ENCODE measurements at regions not wholly inside any gene's neighbourhood (a gene's known extent, or its start where the extent isn't known, plus 50 kb on each side); places are given as distances from the start of the nearest gene placed in this dataset.

DNA sequence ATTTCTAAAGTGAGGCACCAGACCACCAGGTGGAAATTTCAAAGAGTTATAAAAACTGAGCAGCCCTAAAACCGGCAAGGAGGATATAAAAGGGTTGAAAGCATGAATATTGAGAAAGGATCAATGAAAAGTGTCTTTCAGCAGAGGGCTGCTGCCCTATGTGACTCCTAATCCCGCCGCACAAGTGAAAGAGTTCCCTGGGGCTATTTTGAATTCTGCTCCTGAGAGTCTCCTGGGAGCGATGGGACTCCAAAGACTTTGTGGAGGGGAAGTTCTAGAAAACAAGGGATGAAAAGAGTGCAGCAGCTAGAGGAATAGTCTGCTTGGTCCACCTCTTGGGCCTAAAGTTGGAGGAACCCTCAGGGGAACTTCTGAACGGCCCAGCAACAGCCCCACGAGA lies 205.2 kb downstream of the SP3 start:
- in situ Hi-C loops (cut with HindIII; ENCODE audit: low pct_unique_long_range_greater_than_20kb, low sequenced_read_pairs): no loop called here
- no peak for DNase-seq (ENCODE audit: low read depth, low spot score)

DNA sequence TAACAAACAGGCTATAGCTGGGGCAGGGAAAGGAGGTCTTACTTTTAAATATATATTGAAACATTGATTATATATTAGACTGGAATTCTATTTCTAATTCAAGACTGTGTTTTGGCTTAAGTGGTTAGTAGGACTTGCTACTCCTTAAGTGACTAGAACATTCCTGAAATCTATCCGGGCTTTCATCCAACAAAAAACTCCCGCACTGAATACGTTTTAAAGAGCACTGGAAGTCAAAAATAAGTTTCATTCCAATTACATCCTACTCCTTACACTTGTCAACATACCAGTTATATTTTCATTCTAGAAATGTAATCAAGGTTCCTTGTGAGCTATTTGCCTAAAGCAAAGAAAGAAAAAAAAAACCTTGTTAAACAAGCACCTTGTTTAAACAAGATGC lies 204.6 kb downstream of the SP3 start:
- no peak for DNase-seq (ENCODE audit: low read depth, low spot score)
- in situ Hi-C loops (cut with HindIII; ENCODE audit: low pct_unique_long_range_greater_than_20kb, low sequenced_read_pairs): no loop called here

DNA sequence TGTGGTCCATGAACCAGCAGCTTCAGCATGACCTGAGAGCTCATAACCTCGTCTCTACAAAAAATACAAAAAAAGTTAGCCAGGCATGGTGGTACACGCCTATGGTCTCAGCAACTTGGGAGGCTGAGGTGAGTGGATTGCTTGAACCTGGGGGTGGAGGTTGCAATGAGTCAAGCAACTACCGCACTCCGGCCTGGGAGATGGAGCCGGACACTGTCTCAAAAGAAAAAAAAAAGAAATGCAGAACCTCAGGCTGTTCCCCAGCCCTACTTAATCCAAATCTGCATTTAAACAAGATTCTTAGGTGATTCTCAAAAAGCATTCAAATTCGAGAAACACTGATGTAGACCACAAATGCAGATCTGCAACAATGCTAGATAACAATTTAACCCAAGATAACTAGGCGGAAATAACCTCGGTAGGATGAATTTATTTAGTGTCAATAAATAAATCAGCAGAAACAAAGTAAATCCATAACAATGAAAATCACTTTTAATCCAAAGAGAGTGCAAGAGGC lies 203.5 kb downstream of the SP3 start:
- DNase-seq (ENCODE audit: low read depth, low spot score): no peak
- in situ Hi-C loops (cut with HindIII; ENCODE audit: low pct_unique_long_range_greater_than_20kb, low sequenced_read_pairs): no loop called here

DNA sequence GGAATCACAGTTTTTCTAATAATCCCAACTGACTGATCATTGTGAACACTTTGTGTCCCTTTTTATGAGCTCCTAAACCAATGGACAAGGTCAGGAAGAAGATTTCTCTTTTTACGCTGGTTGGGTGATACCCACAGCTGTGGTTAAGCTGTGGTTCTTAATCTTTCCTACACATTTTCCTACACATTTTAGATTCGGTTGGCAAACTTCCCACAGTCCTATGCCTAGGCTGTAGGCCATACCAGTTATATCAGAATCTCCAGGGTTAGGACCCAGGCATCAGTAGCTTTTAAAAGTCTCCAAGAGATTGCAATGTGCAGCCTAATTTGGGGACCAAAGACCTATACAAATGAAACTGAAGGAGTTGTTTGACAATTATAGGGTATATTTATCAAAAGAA lies 203.0 kb downstream of the SP3 start:
- in situ Hi-C loops (cut with HindIII; ENCODE audit: low pct_unique_long_range_greater_than_20kb, low sequenced_read_pairs): no loop called here

DNA sequence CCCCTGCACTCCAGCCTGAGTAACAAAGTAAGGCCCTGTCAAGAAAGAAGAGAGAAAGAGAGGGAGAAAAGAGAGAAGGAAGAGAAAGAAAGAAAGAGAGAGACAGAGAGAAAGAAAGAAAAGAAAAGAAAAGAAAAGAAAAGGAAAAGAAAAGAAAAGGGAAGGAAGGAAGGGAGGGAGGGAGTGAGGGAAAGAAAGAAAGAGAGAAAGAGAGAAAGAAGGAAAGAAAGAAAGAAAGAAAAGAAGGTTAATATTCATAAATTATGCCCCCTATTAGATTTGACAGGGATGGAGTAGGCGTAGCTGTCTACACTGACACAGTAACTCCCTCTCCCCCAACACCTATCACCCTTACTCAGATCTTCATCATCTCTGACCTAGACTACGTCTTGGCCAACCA lies 202.3 kb downstream of the SP3 start:
- in situ Hi-C loops (cut with HindIII; ENCODE audit: low pct_unique_long_range_greater_than_20kb, low sequenced_read_pairs): no loop called here
- no peak for DNase-seq (ENCODE audit: low read depth, low spot score)

More for the DNA sequence above, 203.0 kb downstream of the SP3 start:
- no peak for DNase-seq (ENCODE audit: low read depth, low spot score)

DNA sequence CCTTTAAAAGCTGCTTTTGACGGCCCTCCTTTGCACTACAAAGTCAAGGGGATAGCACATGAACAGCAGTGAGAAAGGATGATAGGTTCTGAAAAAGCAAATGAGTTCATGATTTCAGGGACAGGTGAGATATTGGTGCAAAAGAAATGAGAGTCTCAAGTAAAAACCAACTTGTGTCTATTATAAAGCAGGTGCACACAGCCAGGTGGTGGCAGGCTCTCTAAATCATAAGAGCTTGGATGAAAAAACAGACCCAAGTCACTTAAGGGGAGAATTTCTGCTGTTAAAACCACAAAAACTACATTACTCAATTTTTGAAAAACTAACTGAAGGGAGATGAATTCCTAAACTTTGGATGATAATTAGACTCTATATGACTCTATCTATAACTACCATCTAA lies 201.5 kb downstream of the SP3 start:
- DNase-seq (ENCODE audit: low read depth, low spot score): no peak
- in situ Hi-C loops (cut with HindIII; ENCODE audit: low pct_unique_long_range_greater_than_20kb, low sequenced_read_pairs): no loop called here

DNA sequence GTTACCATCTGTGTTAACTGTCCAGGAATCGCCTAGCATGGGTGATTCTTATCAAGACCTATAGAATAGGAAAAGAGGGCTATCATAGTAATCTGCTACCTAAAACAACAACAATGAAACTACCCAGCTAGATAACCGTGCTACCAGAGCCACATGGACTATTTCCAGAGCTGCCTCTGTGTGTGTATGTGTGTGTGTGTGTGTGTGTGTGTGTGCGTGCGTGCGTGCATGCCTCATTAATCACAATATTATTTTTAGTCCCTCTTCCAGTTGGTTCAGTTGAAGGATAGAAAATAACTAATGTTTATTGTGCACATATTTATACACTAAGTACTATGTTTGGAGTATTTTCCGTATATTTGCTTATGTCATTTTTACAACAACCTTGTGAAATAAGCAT lies 201.1 kb downstream of the SP3 start:
- in situ Hi-C loops (cut with HindIII; ENCODE audit: low pct_unique_long_range_greater_than_20kb, low sequenced_read_pairs): no loop called here
- no peak for DNase-seq (ENCODE audit: low read depth, low spot score)

DNA sequence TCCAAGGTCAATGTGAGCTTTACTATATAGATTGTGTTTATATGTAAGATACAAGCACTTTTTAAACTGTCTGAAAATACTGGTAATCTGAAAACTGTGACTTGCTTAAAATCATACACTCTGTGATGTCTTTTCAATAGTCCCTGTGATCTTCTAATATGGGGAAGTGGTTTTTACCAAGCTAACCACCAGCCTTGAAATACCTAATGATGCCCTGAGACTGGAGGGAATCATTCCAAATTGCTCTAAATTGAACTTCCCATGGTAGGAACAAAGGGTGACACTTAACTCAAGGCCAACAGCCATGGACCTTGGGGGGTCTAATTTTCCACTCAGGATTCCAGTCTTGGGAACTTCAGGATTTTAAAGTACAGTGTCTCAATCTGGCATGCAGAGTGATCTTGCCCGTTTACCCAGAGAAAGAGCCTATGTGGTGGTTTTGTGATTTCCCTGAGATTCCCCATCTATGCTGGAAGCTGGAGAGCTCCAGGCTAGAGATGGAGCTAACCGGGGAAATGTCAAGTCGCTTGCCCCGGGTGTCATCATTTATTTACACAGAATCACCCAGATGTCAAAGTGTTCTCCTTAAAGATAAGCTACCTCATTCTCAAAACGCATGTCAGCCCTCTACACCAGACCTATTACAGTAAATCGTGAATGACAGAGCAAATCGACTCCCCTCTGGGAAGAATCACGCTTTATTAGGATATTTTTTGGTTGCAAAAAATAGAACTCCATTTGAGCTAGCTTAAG lies 198.5 kb downstream of the SP3 start:
- in situ Hi-C loops (cut with HindIII; ENCODE audit: low pct_unique_long_range_greater_than_20kb, low sequenced_read_pairs): no loop called here

DNA sequence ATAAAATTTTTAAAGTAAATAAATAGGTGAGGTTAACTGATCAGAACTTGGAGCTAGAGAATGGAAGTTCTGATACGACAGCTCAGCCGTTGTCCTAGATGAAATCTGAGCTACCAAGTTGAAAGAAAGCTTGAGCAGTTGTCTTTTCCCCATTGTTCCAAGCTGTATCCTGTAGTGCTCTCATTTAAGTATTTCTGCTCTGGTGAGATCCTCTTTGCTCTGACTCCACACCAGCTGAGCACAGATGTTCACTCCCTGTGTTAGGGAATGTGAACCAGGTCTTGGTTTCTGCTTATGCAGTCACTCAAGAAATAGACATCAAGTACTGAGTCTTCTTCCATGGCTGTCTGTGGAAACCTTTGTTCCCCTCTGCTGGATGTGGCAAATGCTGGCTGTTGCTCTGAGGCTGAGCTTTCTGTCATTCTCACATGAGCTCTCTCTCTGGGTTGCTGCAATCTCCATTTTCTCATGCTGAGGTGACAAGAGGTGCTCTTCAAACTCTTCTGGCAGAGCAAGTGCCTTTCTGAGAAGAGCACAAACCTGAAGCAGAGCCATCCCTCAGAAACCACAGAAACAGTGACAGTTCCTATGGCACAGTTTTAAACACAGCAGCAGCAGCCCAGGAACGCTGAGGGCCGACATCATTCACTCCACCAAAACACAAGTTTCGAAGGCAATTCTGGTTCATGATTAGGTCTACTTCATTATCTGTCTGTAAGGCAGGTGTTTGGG lies 194.1 kb downstream of the SP3 start:
- in situ Hi-C loops (cut with HindIII; ENCODE audit: low pct_unique_long_range_greater_than_20kb, low sequenced_read_pairs): no loop called here

More for the DNA sequence above, 198.5 kb downstream of the SP3 start:
- no peak for DNase-seq (ENCODE audit: low read depth, low spot score)

DNA sequence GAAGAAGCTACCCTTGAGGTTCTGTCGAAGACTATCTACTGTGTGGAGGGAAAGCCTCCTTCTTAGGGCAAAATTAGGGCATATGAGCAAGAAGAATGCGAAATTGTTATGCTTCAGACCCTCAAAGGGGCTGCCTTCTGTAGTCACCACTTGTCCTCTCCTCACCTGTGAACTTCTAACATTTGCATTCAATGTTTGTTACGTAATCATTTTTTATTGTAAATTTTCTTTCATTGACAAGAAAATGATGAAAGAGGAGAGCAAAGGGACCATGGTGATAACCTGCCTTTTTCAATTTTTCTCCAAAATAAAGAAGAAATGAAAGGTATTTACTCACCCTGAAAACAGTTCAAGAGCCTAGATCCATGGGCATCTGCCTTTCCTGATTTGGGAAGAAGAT lies 193.0 kb downstream of the SP3 start:
- in situ Hi-C loops (cut with HindIII; ENCODE audit: low pct_unique_long_range_greater_than_20kb, low sequenced_read_pairs): no loop called here
- no peak for DNase-seq (ENCODE audit: low read depth, low spot score)

More for the DNA sequence above, 194.1 kb downstream of the SP3 start:
- DNase-seq (ENCODE audit: low read depth, low spot score): no peak

DNA sequence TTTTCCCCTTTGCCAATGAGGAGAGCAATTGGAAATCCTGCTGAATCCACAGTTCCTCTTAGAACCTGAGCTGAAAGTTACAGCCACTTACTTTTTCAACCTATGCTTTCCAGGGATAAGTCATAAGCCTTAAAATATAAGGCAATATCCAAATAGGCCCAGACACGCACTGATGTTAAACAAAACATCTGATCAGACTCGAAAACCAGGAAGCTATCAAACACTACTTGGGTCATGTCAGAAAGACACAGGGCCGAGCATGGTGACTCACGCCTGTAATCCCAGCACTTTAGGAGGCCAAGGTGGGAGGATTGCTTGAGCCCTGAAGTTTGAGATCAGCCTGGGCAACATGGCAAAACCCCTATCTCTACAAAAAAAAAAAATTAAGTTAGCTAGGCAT lies 192.1 kb downstream of the SP3 start:
- in situ Hi-C loops (cut with HindIII; ENCODE audit: low pct_unique_long_range_greater_than_20kb, low sequenced_read_pairs): no loop called here
- no peak for DNase-seq (ENCODE audit: low read depth, low spot score)

DNA sequence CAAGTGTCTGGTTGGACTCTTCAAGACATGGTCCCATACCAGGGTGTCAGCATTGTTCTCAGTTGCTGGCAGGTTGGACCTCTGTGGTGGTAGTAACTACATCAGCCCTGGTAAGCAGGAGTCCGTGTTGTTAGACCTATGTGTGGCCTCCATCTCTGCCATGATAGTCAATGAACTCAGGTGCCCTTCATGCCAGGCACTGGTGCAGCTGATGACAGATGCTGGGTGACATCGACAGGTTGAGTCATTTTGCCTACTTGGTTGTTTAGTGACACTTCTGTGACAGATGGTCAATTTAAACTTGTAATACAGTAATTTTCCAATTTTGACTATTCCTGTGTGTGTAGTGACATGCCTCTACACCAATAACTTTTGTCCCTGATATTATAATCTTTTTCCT lies 189.7 kb downstream of the SP3 start:
- DNase-seq (ENCODE audit: low read depth, low spot score): no peak
- in situ Hi-C loops (cut with HindIII; ENCODE audit: low pct_unique_long_range_greater_than_20kb, low sequenced_read_pairs): no loop called here

DNA sequence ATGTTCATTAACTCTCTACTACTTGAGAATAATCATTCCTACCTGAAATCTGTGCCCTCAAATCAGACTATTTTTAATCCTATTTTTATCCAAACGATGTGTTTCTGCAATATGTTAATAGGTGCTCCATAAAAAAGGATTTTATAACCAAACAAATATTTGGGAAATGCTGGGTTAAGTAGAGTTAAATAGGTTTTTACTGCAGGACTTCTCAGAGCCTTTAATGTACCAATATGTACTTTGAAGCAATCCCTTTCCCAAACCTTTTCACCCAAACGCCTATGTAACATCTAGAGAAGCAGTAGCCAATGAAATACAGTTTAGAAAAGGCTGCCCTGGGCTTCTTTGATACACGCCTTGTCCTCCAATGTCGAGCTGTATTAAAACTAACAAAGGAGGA lies 182.5 kb downstream of the SP3 start:
- no peak for DNase-seq (ENCODE audit: low read depth, low spot score)
- in situ Hi-C loops (cut with HindIII; ENCODE audit: low pct_unique_long_range_greater_than_20kb, low sequenced_read_pairs): no loop called here

DNA sequence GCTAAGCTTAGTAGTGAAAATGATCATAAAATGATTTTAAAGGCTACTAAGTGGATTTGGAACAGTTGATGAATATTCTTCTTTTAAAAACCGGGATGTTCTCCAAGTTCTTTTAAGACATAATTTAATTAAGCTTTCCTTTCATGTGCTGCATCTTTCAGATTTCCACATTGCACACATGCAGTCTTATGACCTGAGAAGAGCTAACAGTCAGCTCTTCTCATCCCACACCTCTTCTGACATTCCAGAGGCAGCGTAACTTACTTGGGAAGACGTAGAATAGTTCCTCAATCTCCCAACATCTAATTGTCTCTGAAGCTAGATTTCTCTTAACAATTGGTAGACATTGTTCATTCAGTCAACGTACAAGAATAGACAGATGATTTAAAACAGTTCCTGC lies 181.8 kb downstream of the SP3 start:
- in situ Hi-C loops (cut with HindIII; ENCODE audit: low pct_unique_long_range_greater_than_20kb, low sequenced_read_pairs): no loop called here
- DNase-seq (ENCODE audit: low read depth, low spot score): no peak

DNA sequence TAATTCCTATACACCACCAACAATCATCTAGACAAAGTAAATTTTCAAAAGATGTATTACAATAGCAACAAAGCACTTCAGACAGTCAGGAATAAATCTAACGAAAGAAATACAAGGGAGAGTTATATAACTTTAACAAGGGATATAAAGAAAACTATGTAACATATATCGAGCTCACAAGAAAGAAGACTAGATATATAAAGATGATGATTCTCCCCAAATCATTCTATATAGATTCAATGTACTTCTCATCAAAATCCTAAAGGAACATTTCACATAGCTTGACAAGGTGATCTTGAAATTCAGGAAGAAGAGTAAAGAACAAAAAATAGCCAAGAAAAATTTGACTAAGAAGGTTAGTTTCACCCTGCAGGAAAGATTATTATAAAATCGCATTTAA lies 179.4 kb downstream of the SP3 start:
- DNase-seq (ENCODE audit: low read depth, low spot score): no peak
- in situ Hi-C loops (cut with HindIII; ENCODE audit: low pct_unique_long_range_greater_than_20kb, low sequenced_read_pairs): no loop called here

DNA sequence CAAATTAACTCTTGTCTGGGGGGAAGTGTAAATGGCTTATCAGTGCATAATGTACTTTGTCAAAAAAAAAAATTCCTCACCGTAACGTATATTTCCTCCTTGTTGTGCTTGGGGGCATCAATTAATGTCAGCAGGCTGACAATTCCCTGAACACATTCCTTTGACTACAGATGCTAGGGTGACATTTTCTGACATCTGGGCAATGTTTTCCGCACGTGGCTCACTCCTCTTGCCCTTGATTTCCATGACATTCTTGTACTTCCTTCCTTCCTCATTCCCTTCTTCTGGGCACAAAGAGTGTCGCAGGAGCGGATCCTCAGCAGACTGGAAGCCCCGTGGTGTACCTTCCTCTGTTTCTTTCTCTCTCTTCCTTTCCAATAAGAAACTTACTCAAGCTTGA lies 173.7 kb downstream of the SP3 start:
- in situ Hi-C loops (cut with HindIII; ENCODE audit: low pct_unique_long_range_greater_than_20kb, low sequenced_read_pairs): no loop called here
- DNase-seq (ENCODE audit: low read depth, low spot score): no peak

DNA sequence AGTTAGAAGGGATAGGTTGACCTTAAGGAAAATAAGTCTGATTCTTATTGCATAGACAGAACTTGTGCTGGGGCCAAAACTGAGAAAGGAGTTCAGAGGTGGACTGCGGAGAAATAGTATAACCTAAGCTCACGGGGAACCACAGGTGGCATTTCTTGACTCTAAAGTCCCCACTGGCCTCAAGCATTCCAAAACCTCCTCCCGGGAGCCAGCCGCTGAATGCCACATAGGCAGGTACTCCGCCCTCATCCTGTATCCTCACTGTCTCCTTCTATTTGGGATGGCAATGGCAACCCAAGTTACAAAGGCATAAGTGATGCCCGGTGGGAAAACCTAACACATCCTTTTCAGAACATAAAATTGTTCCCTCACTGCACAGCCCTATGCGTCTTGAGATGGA lies 173.0 kb downstream of the SP3 start:
- DNase-seq (ENCODE audit: low read depth, low spot score): no peak
- in situ Hi-C loops (cut with HindIII; ENCODE audit: low pct_unique_long_range_greater_than_20kb, low sequenced_read_pairs): no loop called here

DNA sequence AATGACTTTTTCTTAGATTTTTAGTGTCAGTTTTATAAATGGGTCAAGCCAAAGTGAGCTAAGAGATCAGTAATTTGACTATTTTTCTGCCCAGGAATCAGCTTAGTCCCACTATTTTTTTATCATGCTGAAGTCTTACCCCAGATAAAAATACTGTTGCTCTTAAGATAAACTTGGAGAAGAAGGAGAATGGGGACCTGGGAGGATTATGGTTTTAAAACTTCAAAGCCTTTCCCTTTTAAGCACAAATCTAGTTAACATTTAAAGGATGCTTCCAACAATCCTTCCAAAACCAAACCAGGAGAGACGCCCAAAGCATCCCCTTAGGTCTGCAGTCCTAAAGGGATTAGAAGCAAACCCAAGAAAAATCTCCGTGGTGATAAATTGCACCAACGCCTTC lies 172.4 kb downstream of the SP3 start:
- in situ Hi-C loops (cut with HindIII; ENCODE audit: low pct_unique_long_range_greater_than_20kb, low sequenced_read_pairs): no loop called here

More for the DNA sequence above, 172.4 kb downstream of the SP3 start:
- no peak for DNase-seq (ENCODE audit: low read depth, low spot score)
